ENCODE measurements at regions not wholly inside any gene's neighbourhood (a gene's known extent, or its start where the extent isn't known, plus 50 kb on each side); places are given as distances from the start of the nearest gene placed in this dataset.

DNA sequence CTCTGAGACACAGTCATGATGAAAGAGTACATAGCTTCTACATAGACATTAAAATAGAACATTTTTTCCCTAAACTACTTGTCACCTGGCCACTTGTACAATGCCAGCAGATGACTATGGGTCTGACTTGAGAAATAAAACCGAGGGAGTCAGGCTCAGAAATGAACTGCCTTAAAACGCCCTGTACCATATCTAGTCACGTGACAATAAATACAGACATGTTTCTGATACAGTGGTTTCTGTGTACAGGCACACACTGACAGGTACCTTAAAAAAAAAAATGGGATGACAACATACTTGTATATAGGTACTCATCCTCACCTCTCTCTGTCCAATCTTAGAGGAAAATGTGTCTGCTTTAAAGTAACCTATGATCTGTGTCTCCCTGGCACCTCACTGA lies 144.1 kb downstream of the SH3BGRL2 start:
- no peak for DNase-seq (ENCODE audit: low spot score)

- DNase-seq (ENCODE audit: low spot score) = no peak
Observed at GRCh38 chr6:79764747-79765146, 133.6 kb downstream of the SH3BGRL2 start.

DNA sequence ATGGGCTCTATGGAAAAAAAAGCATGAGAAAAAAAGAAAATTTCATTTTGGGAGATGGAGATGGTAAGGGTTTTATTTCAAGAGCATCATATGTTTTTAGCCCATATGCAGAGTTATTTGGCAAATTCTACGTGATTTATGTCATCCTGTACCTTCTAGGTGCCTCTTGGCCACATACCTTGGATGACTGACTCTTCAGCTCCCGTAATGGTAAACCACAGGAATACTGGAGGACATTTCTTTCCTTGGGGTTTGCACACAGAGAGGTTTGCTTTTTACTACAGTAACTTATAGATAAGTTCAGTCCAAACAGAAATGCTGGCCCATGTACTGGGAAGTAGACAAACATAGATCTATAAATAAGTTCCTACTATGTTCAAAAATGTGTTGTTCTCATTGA lies 132.2 kb downstream of the SH3BGRL2 start:
- DNase-seq (ENCODE audit: low spot score) = no peak

- peak; percentile 7 for DNase-seq (ENCODE audit: low spot score)
Observed at GRCh38 chr6:79762370-79762769, 131.2 kb downstream of the SH3BGRL2 start.

- no peak for DNase-seq (ENCODE audit: low spot score)
Observed at GRCh38 chr6:79756496-79756895, 125.4 kb downstream of the SH3BGRL2 start.

GRCh38 chr6:79755967-79756366 lies 124.8 kb downstream of the SH3BGRL2 start:
- no peak for DNase-seq (ENCODE audit: low spot score)
